SK-N-DZ (cell line): ENCODE measurements at regions not wholly inside any gene's neighbourhood (a gene's known extent, or its start where the extent isn't known, plus 50 kb on each side); places are given as distances from the start of the nearest gene placed in this dataset.
A peak's percentile ranks its signal among the peaks of the same experiment; 100 is the strongest.

Source experiments
- DNase-seq: peaks from one replicate; pipeline ENCODE4 v3.0.0-alpha.2; 2015; ENCODE audit warnings: low spot score

- no peak for DNase-seq
Observed at GRCh38 chr6:120632975-120633374, 701.3 kb downstream of the TBC1D32 start.

DNA sequence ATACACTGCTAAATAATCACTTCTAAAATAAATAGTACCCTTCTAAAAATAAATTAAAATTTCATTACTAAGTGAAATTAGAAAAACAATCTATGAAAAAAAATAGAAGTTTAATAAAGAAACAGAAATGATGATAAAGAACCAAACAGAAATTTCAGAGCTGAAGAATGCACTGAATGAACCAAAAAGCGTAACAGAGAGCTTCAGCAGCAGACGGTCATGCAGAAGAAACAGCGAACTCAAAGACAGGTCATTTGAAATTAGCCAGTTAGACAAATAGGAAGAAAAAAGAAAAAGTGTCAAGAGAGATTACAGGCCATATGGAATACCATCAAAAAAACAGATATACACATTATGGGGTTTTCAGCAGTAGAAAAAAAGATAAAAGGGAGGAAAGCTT is 706.7 kb downstream of the TBC1D32 start:
- no peak for DNase-seq

- no peak for DNase-seq
Observed at GRCh38 chr6:120622127-120622631, 712.1 kb downstream of the TBC1D32 start.

DNA sequence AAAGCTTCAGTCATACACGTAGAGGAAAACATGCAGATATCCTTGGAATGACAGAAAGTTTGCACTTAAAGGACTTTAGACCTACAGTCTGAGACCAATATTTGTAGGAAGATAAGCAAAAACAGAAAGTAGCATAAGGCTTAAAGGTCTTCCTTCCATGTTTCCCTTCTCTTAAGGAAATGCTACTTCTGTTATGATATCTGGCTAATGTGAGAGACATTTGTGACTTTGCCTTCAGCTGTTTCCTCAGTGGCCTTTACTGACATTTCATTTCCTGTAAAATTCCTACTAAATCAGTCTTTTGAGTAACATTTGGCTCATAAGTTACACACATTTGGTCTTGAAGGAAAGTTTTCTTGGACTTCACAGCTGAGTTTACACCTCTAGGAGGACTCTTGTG is 713.4 kb downstream of the TBC1D32 start:
- no peak for DNase-seq

- no peak for DNase-seq
Observed at GRCh38 chr6:120615238-120615637, 719.0 kb downstream of the TBC1D32 start.

- DNase-seq = no peak
Observed at GRCh38 chr6:120614723-120615122, 719.6 kb downstream of the TBC1D32 start.

GRCh38 chr6:120608826-120609225 is 725.5 kb downstream of the TBC1D32 start:
- no peak for DNase-seq

DNA sequence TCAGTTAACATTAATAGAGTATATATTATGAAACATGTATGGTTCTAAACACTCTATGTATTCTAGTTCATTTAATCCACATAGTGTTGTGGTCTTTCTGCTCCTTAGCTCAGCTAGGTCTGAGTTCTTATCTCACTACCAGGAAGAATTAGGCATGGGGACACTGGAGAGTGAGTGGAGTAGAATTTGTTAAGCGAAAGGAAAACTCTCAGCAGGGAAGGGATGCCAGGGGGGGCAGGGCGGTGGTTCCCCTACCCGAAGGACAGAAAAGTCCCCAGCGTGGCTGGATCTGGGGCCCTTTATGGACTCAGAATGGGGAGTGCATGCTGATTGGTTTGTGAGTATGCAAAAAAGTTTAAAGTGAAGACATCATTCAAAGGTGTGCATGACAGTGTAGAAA is 727.5 kb downstream of the TBC1D32 start:
- no peak for DNase-seq

DNA sequence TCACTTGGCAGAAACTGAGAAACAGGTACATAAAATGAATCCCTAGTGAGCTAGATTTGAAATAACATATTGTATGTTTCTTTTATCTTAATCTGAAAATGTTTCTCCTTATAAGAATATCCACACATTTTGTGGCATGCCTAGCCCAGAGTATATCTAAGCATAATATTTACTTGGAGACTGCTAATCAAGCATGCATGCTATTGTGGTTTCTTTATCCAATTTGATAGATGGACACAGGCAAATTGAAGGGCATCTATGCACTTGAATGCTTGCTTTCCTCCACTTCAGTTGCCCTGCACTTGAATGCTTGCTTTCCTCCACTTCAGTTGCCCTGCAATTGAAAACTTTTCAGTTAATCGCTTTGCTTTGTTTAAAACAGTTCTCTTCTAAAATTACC is 729.8 kb downstream of the TBC1D32 start:
- no peak for DNase-seq

DNA sequence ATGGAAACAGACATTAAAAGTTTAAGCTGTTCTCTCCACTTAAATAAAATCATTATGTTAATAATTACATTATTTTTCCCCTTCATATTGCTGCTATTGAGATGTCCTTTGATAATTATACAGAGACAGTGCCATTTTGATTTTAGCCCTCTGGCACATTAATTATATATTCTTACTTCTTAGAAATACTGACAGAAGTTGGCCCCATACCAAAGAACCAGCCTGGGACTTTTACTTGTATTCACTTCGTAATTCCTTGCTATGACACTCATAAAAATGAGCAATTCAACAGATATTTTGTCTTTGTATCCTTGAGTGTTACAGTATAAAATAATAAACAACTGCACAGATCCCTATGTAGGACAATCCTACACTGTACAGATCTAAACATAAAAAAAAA is 743.7 kb downstream of the TBC1D32 start:
- no peak for DNase-seq

GRCh38 chr6:120588424-120588823 is 745.9 kb downstream of the TBC1D32 start:
- DNase-seq = no peak

DNA sequence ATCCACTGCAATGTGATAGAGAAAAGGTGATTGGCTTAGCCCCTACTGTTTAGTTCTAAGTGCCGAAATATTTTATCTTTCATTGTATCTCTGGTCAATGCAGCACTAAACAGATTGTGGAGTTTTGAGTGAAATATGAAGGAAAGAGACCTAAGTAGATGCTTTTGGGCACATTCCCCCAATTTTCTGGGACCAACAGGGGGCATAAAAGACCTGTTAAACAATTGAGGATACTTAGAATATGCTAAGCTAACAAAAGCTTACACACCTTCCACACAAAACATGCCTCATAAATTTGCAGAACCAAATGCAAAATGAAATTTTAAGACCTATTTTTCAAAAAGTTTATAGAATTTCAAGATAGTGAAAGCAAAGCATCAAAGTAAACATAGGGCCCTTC is 746.9 kb downstream of the TBC1D32 start:
- no peak for DNase-seq

- DNase-seq = no peak
Observed at GRCh38 chr6:120584111-120584760, 750.0 kb downstream of the TBC1D32 start.

DNA sequence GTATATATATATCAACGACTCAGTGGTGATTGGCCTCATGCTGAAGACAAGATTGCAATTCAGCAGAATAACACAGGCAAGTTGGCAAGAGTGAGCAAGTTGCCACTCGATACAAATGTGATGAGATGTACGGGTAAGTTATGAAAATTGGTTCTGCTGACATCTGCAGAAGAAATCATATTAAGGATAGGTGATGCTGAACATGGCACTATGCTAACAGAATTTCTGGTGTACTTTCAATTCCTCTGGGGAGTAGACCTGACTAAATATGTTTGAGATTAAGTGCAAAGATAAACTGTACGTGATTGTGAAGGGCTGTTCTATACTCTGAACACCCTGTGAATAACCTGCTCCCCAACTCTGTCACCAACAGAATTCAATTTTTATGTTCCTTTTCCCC is 758.2 kb downstream of the TBC1D32 start:
- peak; percentile 94 for DNase-seq

GRCh38 chr6:120569714-120570113 is 764.6 kb downstream of the TBC1D32 start:
- no peak for DNase-seq

DNA sequence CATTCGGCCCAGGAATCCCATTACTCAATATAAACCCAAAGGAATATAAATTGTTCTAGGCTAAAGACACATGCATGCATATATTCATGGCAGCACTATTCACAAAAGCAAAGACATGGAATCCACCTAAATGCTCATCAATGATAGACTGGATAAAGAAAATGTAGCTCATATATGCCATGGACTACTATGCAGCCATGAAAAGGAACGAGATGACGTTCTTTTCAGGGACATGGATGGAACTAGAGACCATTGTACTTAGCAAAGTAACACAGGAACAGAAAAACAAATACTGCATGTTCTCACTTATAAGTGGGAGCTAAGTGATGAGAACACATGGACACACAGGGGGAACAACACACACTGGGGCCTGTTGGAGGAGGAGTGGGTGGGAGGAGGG is 769.5 kb downstream of the TBC1D32 start:
- no peak for DNase-seq

- DNase-seq = no peak
Observed at GRCh38 chr6:120558294-120558693, 776.0 kb downstream of the TBC1D32 start.

DNA sequence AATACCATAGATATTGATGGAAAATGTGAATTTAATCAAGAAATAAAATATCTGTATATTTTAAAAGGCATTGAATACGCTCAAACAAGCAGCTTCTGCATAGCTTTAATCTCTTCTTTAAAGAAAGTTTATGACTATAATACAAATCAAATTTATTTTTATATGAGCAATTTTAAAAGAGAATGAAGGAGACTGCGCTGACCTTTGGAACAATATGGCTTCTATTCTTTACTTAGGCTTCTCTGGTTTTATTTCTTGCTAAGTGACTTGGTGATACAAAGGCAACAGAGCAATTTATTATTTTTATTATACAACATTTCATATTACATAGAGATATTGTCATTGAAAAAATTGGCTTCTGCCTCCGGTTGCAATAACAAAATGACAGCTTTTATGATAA is 776.7 kb downstream of the TBC1D32 start:
- DNase-seq = no peak

- no peak for DNase-seq
Observed at GRCh38 chr6:120556491-120556890, 777.8 kb downstream of the TBC1D32 start.

DNA sequence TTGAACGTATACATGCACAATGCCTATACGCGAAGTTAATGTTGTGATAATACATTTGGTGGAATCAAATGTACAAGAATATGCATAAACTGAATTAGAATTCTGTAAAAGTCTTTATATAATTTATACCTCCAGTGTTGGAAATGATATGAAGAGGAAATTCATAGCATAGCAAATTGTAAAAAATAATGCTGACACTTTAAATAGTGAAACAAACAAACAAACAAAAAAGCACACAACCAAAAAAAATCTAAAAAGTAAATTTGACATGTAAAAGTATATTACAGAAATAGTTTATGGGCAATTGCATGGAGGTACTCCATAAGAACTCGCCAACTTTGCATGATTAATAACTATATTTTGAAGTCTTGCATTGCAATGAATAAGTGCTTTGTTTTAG is 780.9 kb downstream of the TBC1D32 start:
- DNase-seq = no peak

DNA sequence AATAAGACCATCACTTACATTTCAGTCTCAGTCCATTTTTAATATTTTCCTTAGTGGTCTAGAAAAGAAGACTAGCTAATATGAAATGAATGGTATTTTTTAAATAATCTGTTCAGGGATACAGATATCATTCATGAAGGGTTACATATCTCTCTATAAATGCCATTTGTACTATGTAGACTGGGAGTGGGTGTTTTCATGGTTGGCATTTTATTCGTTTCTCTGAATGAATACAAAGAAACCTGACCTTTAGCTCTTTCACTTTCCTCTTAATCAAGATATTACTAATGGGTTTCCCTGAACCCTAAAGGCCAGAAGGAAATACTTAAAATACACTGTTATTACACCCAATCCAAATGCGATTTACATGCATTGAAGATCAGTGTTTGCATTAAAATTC is 788.9 kb downstream of the TBC1D32 start:
- DNase-seq = no peak

DNA sequence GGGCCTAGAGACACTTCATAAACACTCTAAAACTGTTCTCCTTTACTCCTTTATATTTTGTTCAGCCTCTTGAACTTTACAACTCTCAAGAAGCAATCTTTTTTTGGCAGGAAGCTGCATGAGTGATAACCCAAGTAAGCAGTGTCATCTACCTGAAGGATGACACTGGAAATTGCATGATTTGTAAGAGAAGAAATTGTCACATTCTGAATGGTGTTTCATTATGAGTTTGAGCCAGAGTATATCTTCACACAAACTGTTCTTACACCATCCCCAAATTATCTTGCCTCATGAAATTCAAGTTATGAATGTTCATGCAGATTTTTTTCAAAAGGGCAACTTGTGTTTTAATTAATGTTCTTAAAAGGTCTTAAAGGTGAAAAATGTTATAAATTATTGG is 799.3 kb downstream of the TBC1D32 start:
- DNase-seq = no peak

GRCh38 chr6:120526576-120526975 is 807.7 kb downstream of the TBC1D32 start:
- no peak for DNase-seq

DNA sequence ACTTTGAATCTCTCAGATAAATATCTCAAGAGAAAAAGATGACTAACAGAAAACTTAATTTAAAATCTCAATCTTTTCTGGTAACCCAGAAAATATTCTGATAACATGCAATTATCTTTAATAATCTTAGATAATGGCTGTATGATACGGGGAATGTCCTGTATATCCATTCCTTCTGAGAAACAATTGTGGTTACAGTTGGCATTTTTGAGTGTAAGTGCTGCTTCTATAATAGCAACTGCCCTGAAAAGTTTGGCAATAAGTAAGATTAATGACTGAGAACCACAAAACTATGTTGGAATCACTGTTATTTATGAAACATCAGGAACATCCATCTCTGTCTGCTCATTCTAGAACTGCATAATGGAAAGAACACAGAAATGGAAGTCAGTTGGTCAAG is 819.7 kb downstream of the TBC1D32 start:
- no peak for DNase-seq
